ENCODE measurements at regions not wholly inside any gene's neighbourhood (a gene's known extent, or its start where the extent isn't known, plus 50 kb on each side); places are given as distances from the start of the nearest gene placed in this dataset.
"Not testable (repeated sequence)": the region's sequence is repeated elsewhere in the genome, so short reads cannot be mapped to it uniquely, and the experiment has no call there.

- DNase-seq (ENCODE audit: low spot score): no peak
Observed at GRCh38 chr2:120531863-120532600, 186.1 kb downstream of the INHBB start.

GRCh38 chr2:120533625-120534024 is 187.7 kb downstream of the INHBB start:
- no peak for DNase-seq (ENCODE audit: low spot score)

GRCh38 chr2:120534457-120534856 is 188.5 kb downstream of the INHBB start:
- no peak for DNase-seq (ENCODE audit: low spot score)

GRCh38 chr2:120535081-120535480 is 189.1 kb downstream of the INHBB start:
- DNase-seq (ENCODE audit: low spot score): no peak

GRCh38 chr2:120536141-120536540 is 190.2 kb downstream of the INHBB start:
- no peak for DNase-seq (ENCODE audit: low spot score)

GRCh38 chr2:120538691-120539423 is 192.9 kb downstream of the INHBB start:
- no peak for DNase-seq (ENCODE audit: low spot score)

GRCh38 chr2:120539424-120539936 is 193.5 kb downstream of the INHBB start:
- no peak for DNase-seq (ENCODE audit: low spot score)

GRCh38 chr2:120539937-120540718 is 194.2 kb downstream of the INHBB start:
- DNase-seq (ENCODE audit: low spot score): no peak

GRCh38 chr2:120540719-120541552 is 194.7 kb upstream of the GLI2 start:
- DNase-seq (ENCODE audit: low spot score): no peak

GRCh38 chr2:120541553-120541932 is 194.1 kb upstream of the GLI2 start:
- no peak for DNase-seq (ENCODE audit: low spot score)

- no peak for DNase-seq (ENCODE audit: low spot score)
Observed at GRCh38 chr2:120541972-120542670, 193.5 kb upstream of the GLI2 start.

- no peak for DNase-seq (ENCODE audit: low spot score)
Observed at GRCh38 chr2:120542911-120543527, 192.6 kb upstream of the GLI2 start.

- no peak for DNase-seq (ENCODE audit: low spot score)
Observed at GRCh38 chr2:120543899-120544298, 191.8 kb upstream of the GLI2 start.

- DNase-seq (ENCODE audit: low spot score): no peak
Observed at GRCh38 chr2:120544522-120544921, 191.1 kb upstream of the GLI2 start.

- not testable (repeated sequence) for DNase-seq (ENCODE audit: low spot score)
Observed at GRCh38 chr2:120545007-120545406, 190.7 kb upstream of the GLI2 start.

- DNase-seq (ENCODE audit: low spot score): no peak
Observed at GRCh38 chr2:120545521-120546047, 190.1 kb upstream of the GLI2 start.

- no peak for DNase-seq (ENCODE audit: low spot score)
Observed at GRCh38 chr2:120546048-120546864, 189.4 kb upstream of the GLI2 start.

- DNase-seq (ENCODE audit: low spot score): no peak
Observed at GRCh38 chr2:120546865-120547390, 188.7 kb upstream of the GLI2 start.

- DNase-seq (ENCODE audit: low spot score): no peak
Observed at GRCh38 chr2:120547662-120548061, 188.0 kb upstream of the GLI2 start.

Data from hematopoietic multipotent progenitor cell treated with erythropoietin and hydrocortisone succinate and interleukin-3 and kit ligand, for 17 days (in vitro differentiated cells).